GM12872 (cell line): ENCODE measurements at regions not wholly inside any gene's neighbourhood (a gene's known extent, or its start where the extent isn't known, plus 50 kb on each side); places are given as distances from the start of the nearest gene placed in this dataset.

ENCODE experiments used
- CTCF ChIP-seq: IDR thresholded peaks from 3 replicates; pipeline ENCODE4 v1.5.1; 2011; ENCODE audit warnings: low read depth, mild to moderate bottlenecking, low read length, moderate library complexity; ENCODE audit not compliant: insufficient read depth

GRCh38 chr12:83939718-83940117 is 972.9 kb downstream of the SLC6A15 start:
- TF ChIP-seq CTCF: no peak

- no peak for TF ChIP-seq CTCF
These were observed 979.0 kb downstream of the SLC6A15 start for GRCh38 chr12:83933615-83934014.

GRCh38 chr12:83932011-83932410 is 980.6 kb downstream of the SLC6A15 start:
- no peak for TF ChIP-seq CTCF

- TF ChIP-seq CTCF: no peak
These were observed 981.1 kb downstream of the SLC6A15 start for GRCh38 chr12:83931451-83931850.

- no peak for TF ChIP-seq CTCF
These were observed 991.6 kb downstream of the SLC6A15 start for GRCh38 chr12:83920821-83921547.

GRCh38 chr12:83919081-83919480 is 993.5 kb downstream of the SLC6A15 start:
- no peak for TF ChIP-seq CTCF

GRCh38 chr12:83904175-83904574 is 1008.4 kb downstream of the SLC6A15 start:
- no peak for TF ChIP-seq CTCF
